ENCODE measurements at regions not wholly inside any gene's neighbourhood (a gene's known extent, or its start where the extent isn't known, plus 50 kb on each side); places are given as distances from the start of the nearest gene placed in this dataset.

DNA sequence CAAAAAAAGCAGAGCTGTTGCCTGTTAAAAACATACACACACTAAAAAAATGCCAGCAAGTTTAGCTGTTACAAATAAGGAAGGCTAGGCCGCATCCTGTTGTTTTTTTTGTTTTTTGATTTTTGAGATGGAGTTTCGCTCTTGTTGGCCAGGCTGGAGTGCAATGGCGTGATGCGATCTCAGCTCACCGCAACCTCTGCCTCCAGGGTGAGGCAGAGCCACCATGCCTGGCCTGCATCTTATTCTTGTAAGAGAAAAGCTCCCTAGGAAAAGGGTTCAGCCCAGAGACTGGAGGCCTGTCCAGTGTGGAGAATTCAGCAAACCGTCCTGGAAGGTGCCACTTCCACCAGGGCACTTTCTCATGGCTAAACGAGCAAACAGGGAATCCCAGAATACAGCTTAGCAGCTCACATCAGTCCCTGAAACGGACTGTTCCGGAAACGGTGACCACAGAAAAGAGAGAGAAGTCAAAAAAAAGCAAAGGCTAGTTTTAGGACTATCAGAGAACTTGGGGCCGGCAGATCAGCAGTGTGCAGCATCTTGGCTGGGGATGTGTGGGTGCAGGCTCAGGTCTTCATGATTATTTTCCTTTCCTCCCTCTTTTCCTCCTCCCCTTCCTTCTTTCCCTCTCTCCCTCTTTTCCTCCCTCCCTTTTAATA, 283.6 kb downstream of the AJAP1 start:
- DNase-seq: no peak

DNA sequence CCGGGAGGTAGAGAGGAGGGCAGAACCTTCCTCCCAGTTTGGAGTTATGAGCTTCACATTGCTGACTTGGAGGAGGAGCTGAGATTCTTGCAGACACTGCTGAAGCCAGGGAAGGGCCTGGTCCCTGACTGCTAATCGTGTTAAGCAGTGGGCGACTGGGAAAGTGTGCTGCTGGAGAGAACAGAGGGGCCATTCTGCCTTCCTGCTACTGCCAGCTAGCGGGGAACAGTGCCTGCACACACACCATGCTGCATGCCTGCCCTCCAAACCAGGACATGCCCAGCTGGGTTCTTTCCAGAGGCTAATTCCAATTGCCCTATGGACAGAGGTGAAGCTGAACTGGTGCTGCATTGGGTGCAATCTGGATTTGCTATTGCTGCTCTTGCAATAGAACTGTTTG, 281.4 kb downstream of the AJAP1 start:
- DNase-seq: no peak

DNA sequence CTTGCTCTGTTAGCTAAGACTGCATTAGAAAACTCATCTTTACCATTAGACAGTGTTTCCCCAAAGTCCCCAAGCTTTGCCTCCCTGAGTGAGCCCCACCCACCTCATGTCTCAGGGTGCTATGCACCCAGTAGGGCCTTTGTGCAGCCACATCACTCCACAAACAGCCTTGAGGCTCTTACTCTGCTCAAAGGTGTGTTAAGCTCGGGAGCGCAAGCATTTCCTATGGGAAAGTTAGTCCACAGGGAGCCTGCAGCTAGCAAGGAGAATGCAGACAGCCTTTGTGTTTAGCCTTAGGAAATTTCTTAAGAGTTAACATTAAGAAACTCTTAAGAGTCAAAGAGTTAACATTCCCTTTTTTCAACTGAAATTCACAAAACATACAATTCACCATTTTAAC, 278.8 kb downstream of the AJAP1 start:
- DNase-seq: no peak

DNA sequence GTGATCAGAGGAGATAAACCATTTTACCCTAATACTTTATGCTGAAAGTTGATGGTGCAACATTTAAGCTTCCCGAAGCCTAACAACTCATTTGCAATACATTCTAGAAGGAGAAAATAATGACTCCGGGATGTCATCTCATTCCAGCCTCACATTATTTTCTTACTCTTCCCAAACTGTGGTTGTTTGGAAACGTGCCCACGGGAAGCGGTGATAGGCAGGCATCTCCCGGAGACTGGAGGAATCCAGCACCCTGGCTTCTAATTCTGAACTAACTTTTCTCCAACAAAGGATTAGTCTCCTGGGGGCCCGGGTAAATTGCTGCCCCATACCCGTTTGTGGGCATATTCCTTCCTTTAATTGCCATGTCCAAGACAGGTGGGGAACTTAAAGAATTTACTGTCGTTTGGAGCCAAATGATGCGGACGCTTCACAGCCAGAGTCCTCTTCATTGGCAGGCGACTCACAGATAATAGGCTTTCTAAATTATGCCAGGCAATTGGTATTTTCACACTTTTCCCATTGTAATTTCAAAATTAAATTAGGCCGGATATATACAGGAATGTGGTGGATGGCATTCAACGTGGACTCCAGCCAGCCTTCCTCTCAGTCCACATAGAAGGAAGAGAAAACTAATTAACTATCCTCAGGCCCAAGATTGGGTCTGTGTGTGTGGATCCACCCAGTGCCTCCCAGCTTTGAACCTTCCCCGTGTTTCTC, 278.1 kb downstream of the AJAP1 start:
- no peak for DNase-seq

DNA sequence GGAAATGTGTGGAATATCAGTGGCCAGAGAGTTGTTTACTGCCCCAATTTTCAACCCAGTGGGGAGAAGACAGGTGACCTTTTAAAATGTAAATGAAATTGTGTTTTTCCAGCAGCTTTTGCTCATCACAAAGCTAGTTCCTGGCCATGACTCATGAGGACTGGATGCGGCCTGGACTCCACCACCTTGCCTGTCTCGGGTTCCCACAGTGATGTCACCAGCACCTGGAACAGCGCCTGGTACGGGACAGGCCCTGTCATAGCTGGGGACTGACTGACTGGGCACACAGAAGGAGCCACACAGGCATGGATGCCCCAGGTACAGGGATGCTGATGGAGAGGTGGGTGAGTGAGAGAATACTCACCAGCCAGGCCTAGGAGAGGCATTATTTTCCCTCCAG, 277.1 kb downstream of the AJAP1 start:
- DNase-seq: no peak

DNA sequence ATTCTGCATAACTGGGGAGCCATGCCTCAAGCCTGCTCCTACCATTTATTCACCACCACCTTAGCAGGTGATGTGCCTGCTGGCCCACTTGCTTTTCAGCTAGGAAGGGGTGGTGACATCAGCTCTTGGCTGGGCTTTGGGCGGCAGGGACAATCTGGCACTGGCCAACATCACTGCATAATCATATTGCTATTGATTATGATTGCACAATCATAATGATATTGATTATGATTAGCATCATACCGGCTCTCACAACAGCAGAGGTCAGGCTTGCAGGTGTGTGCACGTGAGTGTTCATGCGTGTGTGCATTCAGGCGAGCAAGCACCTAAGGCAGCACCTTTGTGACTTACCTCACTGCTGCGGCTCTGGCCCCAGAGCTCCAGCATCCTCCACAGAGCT, 273.8 kb downstream of the AJAP1 start:
- no peak for DNase-seq

DNA sequence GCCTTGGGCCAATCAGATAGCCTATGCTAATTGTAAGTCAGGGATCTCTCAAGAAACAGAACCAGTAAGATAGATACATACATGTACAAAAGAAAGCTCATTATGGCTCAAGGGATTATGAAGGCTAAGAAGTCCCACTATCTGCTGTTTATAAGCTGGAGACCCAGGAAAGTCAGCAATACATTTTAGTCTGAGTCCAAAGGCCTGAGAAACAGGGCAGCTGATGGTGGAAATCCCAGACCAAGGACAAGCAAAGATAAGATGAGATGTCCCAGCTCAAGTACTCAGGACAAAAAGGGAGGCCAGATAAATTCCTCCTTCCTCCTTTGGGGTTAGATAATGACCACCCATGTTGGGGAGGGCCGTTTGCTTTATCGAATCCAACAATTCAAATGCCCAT, 269.9 kb downstream of the AJAP1 start:
- DNase-seq: no peak

DNA sequence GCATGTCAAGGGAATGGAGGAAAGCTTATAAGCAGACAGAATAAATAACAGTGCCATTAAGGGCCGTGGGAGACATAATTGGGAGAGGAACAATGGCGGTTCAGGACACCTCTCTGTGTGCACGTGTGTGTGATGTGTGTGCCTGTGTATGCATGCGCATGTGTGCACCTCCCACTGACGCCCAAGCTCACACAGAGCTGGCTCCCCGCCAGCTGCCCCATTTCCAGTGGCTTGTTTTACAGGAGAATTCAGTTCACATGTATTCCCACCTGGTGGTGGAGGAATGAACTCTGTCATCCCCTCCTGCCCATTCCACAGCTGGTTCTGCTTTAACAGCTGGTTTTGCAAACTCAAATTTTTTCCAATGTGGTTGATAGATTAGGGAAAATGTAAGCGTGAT, 262.2 kb downstream of the AJAP1 start:
- DNase-seq: no peak

DNA sequence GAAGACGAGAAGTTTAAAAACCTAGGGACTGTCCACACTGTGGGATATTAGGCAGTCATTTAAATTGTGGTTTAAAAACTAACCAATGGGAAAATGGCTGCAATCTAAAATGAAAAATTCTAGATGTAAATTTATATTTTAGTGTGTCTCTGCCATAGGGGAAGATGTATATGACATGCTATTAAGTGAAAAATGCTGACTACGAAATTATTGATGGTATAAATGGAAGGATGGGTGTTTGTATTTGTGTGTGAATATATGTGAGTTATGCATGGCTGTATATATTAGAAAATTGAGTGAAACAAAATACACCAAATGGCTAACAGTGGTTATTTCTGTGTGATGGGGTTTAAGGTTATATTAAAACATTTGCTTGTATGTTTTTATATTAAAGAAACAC, 260.7 kb downstream of the AJAP1 start:
- DNase-seq: no peak

DNA sequence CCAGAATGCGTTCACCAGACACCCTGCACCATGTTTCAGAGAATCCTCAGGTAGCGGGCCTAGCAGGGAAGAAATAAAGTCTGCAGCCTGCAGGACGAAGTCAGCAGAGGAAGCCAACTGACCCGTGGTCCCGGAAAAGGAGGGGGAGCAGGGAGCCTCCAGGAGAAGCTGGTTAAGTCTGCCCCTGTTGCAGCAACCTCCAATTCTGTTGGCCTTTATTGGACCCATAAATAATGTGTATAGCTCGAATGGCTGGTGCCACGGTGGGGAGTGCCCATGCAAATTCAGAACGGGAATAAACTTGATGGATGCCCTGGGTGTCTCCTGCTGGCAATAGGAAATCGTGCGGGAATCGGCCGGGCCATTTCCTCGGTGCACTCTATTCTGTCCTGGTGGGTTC, 254.1 kb downstream of the AJAP1 start:
- no peak for DNase-seq

DNA sequence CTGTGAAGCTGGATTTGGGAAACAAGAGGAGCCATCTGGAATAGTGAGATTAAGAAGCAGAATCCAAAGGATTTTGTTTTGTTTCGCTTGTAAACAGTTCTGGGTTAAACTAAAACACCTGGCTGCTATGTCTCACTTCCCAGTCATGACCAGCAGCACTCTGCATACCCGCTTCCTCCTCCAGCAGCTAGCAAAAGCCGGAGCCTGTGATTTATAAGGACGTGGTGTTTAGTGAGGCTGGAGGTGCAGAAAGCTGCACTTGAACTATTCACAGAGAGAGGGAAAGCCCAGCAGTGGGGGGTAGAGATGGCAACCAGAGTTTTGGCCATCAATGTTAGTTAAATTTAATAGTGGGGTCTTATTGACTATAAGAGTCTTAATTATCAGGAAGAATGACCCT, 240.2 kb downstream of the AJAP1 start:
- no peak for DNase-seq

DNA sequence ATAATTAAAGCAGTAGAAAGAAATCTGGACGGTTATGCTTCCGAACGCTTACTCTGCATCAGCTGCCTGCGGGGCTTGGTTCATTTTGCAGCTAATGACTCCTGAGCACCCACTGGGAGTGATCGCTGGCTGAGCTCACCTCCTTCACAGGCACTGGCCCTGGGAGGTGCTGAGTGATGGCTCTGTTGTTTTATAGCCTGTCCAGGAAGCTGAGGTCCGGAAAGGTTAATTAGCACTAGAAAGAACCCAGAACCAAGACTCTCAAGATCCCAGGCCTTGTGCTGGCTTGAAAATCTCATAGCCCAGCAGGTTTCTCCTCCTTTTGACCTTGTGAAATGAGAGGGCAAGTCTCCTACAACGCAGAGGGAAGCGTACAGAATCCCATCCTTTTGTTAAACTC, 226.2 kb downstream of the AJAP1 start:
- DNase-seq: no peak

DNA sequence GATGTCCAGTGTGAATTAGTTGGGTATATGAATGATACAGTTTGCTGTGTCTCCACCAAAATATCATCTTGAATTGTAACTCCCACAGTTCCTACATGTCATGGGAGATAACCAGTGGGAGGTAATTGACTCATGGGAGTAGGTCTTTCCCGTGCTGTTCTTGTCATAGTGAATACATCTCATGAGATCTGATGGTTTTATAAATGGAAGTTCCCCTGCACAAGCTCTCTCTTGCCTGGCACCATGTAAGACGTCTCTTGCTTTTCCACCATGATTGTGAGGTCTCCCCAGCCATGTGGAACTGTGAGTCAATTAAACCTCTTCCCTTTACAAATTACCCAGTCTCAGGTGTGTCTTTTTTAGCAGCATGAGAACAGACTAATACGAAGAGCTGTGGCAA, 223.0 kb downstream of the AJAP1 start:
- no peak for DNase-seq

DNA sequence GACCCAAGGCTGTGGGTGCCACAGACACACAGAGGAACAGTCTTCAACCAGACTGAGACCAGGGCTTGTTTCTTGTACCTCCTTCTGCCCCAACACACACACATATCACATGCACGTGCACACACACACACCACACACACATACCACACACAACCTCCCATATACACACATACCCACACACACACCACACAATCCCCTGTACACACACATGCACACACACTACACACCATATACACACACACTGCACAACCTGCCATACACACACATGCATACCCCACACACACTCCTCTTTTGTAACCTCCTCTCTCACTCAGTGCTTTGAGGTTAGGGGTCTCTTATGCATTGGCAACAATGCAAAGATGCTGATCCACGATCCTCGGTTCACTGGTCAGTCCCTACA, 217.0 kb downstream of the AJAP1 start:
- no peak for DNase-seq

DNA sequence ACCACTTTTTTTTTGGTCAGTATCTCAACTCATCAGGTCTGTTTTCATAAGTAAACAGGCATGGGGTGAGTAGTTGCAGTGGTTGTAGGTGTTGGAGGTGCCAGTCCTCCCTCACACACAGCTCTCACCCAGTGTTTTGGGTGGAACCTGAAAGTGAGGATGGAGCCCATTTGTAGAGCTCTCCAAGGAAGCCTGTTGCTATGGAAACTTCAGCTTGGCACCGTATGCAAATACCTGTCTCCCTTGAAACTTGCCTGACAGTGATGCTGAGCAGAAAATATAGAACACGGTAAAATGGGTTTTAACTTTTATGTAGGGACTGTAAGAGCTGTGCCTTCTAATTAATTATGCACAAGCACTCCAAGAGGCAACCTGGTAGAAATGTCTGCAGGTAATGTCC, 214.1 kb downstream of the AJAP1 start:
- DNase-seq: no peak

DNA sequence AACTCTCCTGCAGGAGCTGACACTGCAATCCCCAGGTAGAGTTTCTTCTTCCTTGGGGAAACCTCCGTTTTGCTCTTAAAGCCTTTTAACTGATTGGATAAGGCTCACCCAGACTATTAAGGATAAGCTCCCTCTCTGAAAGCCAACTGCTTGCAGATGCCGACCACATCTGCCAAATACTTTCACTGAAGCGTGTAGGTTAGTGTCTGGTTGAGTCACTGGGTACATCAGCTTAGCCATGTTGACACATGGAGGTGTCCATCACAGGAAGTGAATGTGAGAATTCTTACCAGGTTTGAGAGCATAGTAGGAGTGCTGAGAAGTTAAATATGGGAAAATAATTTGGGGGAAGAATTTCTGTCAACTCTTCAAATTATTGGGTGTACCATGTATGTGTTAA, 202.0 kb downstream of the AJAP1 start:
- no peak for DNase-seq

DNA sequence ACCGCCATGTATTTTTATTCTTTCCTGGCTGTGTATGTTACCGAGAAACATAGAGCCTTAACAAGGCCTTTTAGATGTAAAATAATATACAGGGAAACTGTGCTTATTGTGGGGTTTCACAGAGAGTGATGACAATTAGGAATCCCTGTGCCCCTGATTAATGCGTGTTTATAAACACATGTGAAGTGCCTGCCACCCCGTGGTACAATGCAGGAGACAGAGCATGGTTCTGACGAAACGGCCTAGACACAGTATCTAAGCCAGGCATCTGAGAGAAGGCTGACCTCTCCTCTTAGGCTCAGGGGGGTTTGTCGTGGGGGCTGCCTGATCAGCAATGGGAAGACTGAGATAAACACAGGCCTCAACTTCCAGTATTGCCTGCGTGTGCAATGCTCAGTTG, 200.0 kb downstream of the AJAP1 start:
- DNase-seq: no peak

DNA sequence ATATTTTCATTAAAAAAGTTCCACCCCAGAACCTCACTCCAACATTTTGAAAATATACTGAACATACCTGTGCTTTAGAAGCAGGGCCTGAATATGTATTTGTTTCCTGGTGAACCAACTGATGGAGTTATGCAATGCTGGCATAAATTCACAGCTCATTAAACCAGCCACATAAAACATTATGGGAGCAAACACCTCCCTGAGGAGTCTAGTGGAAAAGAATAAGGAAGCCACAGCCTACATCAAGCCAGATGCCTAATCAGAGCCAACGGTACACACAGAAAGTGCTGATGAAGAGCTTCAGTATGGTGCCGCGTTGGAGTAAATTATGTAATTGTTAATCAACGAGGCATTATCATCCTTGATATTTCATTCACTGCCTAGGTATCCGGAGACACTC, 199.5 kb downstream of the AJAP1 start:
- DNase-seq: no peak

DNA sequence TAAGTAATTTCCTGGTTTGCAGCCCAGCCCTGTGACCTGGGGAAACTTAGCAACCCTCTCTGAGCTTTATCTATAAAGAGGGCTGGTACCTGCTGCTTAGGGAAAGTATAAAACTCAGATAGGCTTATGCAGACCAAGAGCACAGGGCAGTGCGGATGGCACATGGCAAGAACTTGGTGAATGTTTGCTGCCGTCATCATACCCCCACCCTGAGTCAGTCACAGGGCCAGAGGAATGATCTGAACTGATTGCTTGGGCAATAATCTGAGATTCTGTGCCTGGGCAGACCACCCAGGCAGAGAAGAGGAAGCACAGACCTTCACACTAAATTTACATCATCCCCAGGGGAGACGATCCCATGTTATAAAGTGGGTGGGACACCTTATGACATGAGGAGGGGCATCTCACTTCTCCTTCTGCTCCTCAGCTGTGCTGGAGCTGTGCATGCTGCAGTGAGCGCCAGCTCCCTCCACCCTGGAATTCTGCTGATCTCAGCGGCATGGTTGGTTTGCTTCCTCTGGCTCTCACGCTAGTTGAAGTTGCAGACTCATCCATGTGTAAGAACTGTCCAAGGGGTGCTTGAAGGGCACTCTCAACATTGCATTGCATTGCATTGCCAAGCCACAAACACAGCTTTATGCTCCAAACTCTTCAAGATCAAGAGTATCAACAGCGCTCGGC, 197.1 kb downstream of the AJAP1 start:
- peak in 2 of 4 experiments; percentile 4 to 10 for DNase-seq

DNA sequence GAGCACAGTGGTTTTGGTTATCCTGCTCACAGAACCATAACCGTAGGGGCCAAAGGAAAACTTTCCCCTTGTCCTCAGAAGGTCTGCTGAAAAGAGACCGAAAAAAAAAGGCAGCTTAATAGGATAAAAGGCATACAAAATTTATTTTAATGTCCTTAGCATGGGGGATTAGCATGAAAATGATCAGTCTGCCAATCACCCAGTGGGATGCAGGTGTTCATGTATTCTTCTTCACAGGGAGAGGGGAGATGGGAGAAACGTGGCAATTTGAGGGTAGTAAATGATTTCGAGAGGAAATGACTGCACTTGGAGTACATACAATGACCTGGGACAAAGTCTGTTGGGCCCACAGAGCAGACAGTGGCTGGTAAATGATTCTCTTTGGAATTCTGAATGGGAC, 194.0 kb downstream of the AJAP1 start:
- DNase-seq: no peak

DNA sequence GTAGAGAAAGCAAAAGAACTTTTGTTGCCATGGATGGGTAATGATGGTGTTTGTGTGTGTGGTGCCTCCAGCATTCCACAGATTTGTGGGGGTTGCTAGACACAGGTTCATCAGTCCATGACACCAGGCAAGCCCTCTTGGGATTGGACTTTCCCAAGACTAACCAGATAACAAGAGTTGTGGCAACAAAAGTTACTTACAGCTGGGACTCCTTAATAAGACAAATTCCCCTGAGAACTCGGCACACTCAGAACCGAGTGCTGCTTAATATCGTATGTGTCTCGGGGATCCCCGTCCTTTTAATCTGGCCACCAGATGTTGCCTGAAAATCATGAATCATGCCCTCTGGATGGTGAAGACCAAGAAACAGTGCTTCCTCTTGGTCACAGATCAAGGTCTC, 193.3 kb downstream of the AJAP1 start:
- DNase-seq: no peak
